DOHH2 (cell line): ENCODE measurements at regions not wholly inside any gene's neighbourhood (a gene's known extent, or its start where the extent isn't known, plus 50 kb on each side); places are given as distances from the start of the nearest gene placed in this dataset.

Source experiments
- EZH2phosphoT487 ChIP-seq: fragments of 200-600 bp; sonication (generic); IDR thresholded peaks from 2 replicates; pipeline ENCODE4 v1.6.1; 2017; ENCODE audit warnings: borderline replicate concordance, mild to moderate bottlenecking, antibody characterized with exemption, low read length, moderate library complexity, mixed read lengths
- TF ChIP-seq, protein P1 (sequence below): fragments of 200-600 bp; sonication (generic); IDR thresholded peaks from one replicate; pipeline ENCODE4 v1.5.1; 2014; ENCODE audit warnings: antibody characterized with exemption, mild to moderate bottlenecking, low read depth, low read length; ENCODE audit not compliant: poor library complexity, severe bottlenecking

- TF ChIP-seq, protein P1, sequence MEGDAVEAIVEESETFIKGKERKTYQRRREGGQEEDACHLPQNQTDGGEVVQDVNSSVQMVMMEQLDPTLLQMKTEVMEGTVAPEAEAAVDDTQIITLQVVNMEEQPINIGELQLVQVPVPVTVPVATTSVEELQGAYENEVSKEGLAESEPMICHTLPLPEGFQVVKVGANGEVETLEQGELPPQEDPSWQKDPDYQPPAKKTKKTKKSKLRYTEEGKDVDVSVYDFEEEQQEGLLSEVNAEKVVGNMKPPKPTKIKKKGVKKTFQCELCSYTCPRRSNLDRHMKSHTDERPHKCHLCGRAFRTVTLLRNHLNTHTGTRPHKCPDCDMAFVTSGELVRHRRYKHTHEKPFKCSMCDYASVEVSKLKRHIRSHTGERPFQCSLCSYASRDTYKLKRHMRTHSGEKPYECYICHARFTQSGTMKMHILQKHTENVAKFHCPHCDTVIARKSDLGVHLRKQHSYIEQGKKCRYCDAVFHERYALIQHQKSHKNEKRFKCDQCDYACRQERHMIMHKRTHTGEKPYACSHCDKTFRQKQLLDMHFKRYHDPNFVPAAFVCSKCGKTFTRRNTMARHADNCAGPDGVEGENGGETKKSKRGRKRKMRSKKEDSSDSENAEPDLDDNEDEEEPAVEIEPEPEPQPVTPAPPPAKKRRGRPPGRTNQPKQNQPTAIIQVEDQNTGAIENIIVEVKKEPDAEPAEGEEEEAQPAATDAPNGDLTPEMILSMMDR = no peak
- TF ChIP-seq EZH2phosphoT487 = no peak
Measured at GRCh38 chr12:43102546-43103264, 449.3 kb downstream of the ADAMTS20 start.
